IMR-90 (cell line): ENCODE measurements at regions not wholly inside any gene's neighbourhood (a gene's known extent, or its start where the extent isn't known, plus 50 kb on each side); places are given as distances from the start of the nearest gene placed in this dataset.

Source experiments
- ATAC-seq: fragments of 200-7000 bp; cut with Tn5 transposase; 2 replicates; pipeline ENCODE4 v1.9.1; 2020; ENCODE audit warnings: low read depth, mild to moderate bottlenecking, moderate library complexity
- BruUV-seq: library from RNA; stranded (reverse); fragments of 400-500 nt; replicated peaks from 2 replicates; lab custom pipeline; 2021; lab: Mats Ljungman, UMichigan
- CTCF ChIA-PET: fragments of 300-600 bp; formaldehyde crosslinking; extraction: SDS; loops from one replicate; lab custom pipeline; 2021; ENCODE audit warnings: antibody characterized with exemption; lab: Yijun Ruan, JAX
- POLR2A ChIA-PET: fragments of 300-600 bp; sonication (Branson Sonifier 250); formaldehyde crosslinking; loops from one replicate; lab custom pipeline; 2022; ENCODE audit warnings: antibody characterized with exemption; ENCODE audit not compliant: unreplicated experiment; lab: Charles Lee
- DNase-seq: peaks from one replicate; pipeline ENCODE4 v3.0.0; 2013
- H2AFZ ChIP-seq: replicated peaks from 2 replicates; pipeline ENCODE3; 2013; ENCODE audit warnings: low read length, mild to moderate bottlenecking; ENCODE audit not compliant: poor library complexity
- H2AK5ac ChIP-seq: 2 replicates; pipeline ENCODE4 v1.6.1; 2013; ENCODE audit warnings: low read depth, low read length, inconsistent platforms
- H2AK9ac ChIP-seq: replicated peaks from 2 replicates; pipeline ENCODE3; 2013; ENCODE audit warnings: mild to moderate bottlenecking, low read depth, low read length, moderate library complexity; ENCODE audit not compliant: poor library complexity
- H2BK120ac ChIP-seq: 2 replicates; pipeline ENCODE4 v1.6.1; 2013; ENCODE audit warnings: low read depth, low read length, inconsistent platforms
- H2BK15ac ChIP-seq: 3 replicates; pipeline ENCODE4 v1.6.1; 2013; ENCODE audit warnings: low read depth, low read length, inconsistent platforms
- H2BK20ac ChIP-seq: 2 replicates; pipeline ENCODE4 v1.6.1; 2013; ENCODE audit warnings: low read depth, mild to moderate bottlenecking, inconsistent platforms, low read length, moderate library complexity
- H2BK5ac ChIP-seq: 2 replicates; pipeline ENCODE4 v1.6.1; 2013; ENCODE audit warnings: mild to moderate bottlenecking, low read depth, low read length, inconsistent platforms; ENCODE audit not compliant: poor library complexity, severe bottlenecking
- H3K14ac ChIP-seq: replicated peaks from 2 replicates; pipeline ENCODE4 v1.6.1; 2013; ENCODE audit warnings: low read depth, low read length, inconsistent platforms
- H3K18ac ChIP-seq: 2 replicates; pipeline ENCODE4 v1.6.1; 2013; ENCODE audit warnings: low read depth, low read length, control low read depth
- H3K23ac ChIP-seq: 2 replicates; pipeline ENCODE4 v1.6.1; 2013; ENCODE audit warnings: low read depth, low read length, inconsistent platforms
- H3K27ac ChIP-seq: 2 replicates; pipeline ENCODE4 v1.5.1; 2013; ENCODE audit warnings: mild to moderate bottlenecking, control low read depth, low read length; ENCODE audit not compliant: insufficient read depth
- H3K27me3 ChIP-seq: 2 replicates; pipeline ENCODE4 v1.6.1; 2013; ENCODE audit warnings: low read length; ENCODE audit not compliant: control insufficient read depth, insufficient read depth
- H3K36me3 ChIP-seq: 2 replicates; pipeline ENCODE4 v1.6.1; 2013; ENCODE audit warnings: low read length, mixed read lengths; ENCODE audit not compliant: control insufficient read depth, insufficient read depth
- H3K4ac ChIP-seq: 2 replicates; pipeline ENCODE4 v1.6.1; 2013; ENCODE audit warnings: low read depth, low read length, inconsistent platforms
- H3K4me1 ChIP-seq: 2 replicates; pipeline ENCODE4 v1.6.1; 2013; ENCODE audit warnings: low read length, mixed read lengths; ENCODE audit not compliant: control insufficient read depth, insufficient read depth
- H3K4me2 ChIP-seq: 2 replicates; pipeline ENCODE4 v1.6.1; 2013; ENCODE audit warnings: low read depth, mild to moderate bottlenecking, control low read depth, low read length, moderate library complexity
- H3K4me3 ChIP-seq: 2 replicates; pipeline ENCODE4 v1.5.1; 2013; ENCODE audit warnings: low read depth, mild to moderate bottlenecking, control low read depth, low read length, moderate library complexity; ENCODE audit not compliant: insufficient read depth
- H3K56ac ChIP-seq: 2 replicates; pipeline ENCODE4 v1.6.1; 2013; ENCODE audit warnings: low read length, inconsistent platforms; ENCODE audit not compliant: insufficient read depth; ENCODE audit errors: extremely low read depth
- H3K79me1 ChIP-seq, 2 experiments: 2 replicates each; pipeline ENCODE4 v1.6.1; 2013; ENCODE audit warnings: low read length in 2 of 2, inconsistent platforms in 1 of 2, low read depth in 1 of 2
- H3K9ac ChIP-seq: 2 replicates; pipeline ENCODE4 v1.6.1; 2013; ENCODE audit warnings: low read depth, low read length, control low read depth
- H3K9me1 ChIP-seq: 2 replicates; pipeline ENCODE4 v1.6.1; 2013; ENCODE audit warnings: low read length, inconsistent platforms; ENCODE audit not compliant: insufficient read depth
- H3K9me3 ChIP-seq: 2 replicates; pipeline ENCODE4 v1.6.1; 2013; ENCODE audit warnings: low read length; ENCODE audit not compliant: control insufficient read depth, insufficient read depth
- H4K20me1 ChIP-seq: 2 replicates; pipeline ENCODE4 v1.6.1; 2013; ENCODE audit warnings: low read length, inconsistent platforms; ENCODE audit not compliant: insufficient read depth
- H4K5ac ChIP-seq: 2 replicates; pipeline ENCODE4 v1.6.1; 2013; ENCODE audit warnings: mild to moderate bottlenecking, low read depth, low read length, control low read depth
- H4K8ac ChIP-seq, 2 experiments: 2 replicates each; pipeline ENCODE4 v1.6.1; 2013; ENCODE audit warnings: low read depth in 2 of 2, low read length in 2 of 2, control low read depth in 1 of 2, inconsistent platforms in 1 of 2
- H4K91ac ChIP-seq: 2 replicates; pipeline ENCODE4 v1.6.1; 2013; ENCODE audit warnings: low read depth, low read length, inconsistent platforms; ENCODE audit not compliant: insufficient read depth
- CEBPB ChIP-seq: IDR thresholded peaks from 2 replicates; pipeline ENCODE4 v1.6.1; 2012; ENCODE audit warnings: low read depth, low read length, improper control_type of control experiment
- CHD1 ChIP-seq: IDR thresholded peaks from 2 replicates; pipeline ENCODE4 v1.6.1; 2012; ENCODE audit warnings: low read depth, low read length, improper control_type of control experiment
- CTCF ChIP-seq: conservative IDR thresholded peaks from 2 replicates; pipeline ENCODE4 v1.5.1; 2012; ENCODE audit warnings: mild to moderate bottlenecking, low read depth, low read length, improper control_type of control experiment
- MXI1 ChIP-seq: IDR thresholded peaks from 2 replicates; pipeline ENCODE4 v1.6.1; 2012; ENCODE audit warnings: low read depth, mild to moderate bottlenecking, low read length, moderate library complexity, borderline replicate concordance
- NFE2L2 ChIP-seq: fragments of 150-350 bp; IDR thresholded peaks from 2 replicates; pipeline ENCODE4 v1.6.1; 2016; ENCODE audit warnings: low read depth, mild to moderate bottlenecking, low read length
- RAD21 ChIP-seq: IDR thresholded peaks from 2 replicates; pipeline ENCODE4 v1.6.1; 2012; ENCODE audit warnings: low read length, improper control_type of control experiment
- RCOR1 ChIP-seq: IDR thresholded peaks from 2 replicates; pipeline ENCODE4 v1.6.1; 2012; ENCODE audit warnings: mild to moderate bottlenecking, low read length, improper control_type of control experiment; ENCODE audit not compliant: insufficient replicate concordance
- RFX5 ChIP-seq: IDR thresholded peaks from 2 replicates; pipeline ENCODE4 v1.8.0; 2012; ENCODE audit warnings: low read depth, mild to moderate bottlenecking, low read length, moderate library complexity
- SMC3 ChIP-seq: fragments of 150-350 bp; IDR thresholded peaks from 2 replicates; pipeline ENCODE4 v1.6.1; 2016; ENCODE audit warnings: low read depth, mild to moderate bottlenecking, antibody characterized with exemption, low read length, moderate library complexity
- WGBS, 2 experiments: methylation state at CpG; one replicate each; pipeline versions ENCODE4 v1.1.5 to v1.1.7; 2013; ENCODE audit warnings: missing lambda C conversion rate in 2 of 2; ENCODE audit not compliant: insufficient read length in 1 of 2; ENCODE audit errors: extremely low coverage in 2 of 2; 5-methylcytosine and 5-hydroxymethylcytosine counted together
- dilution Hi-C: fragments of 300-500 bp; cut with HindIII; formaldehyde crosslinking; loops from one replicate; pipeline ENCODE4 v1.14.3; 2018; ENCODE audit warnings: low sequenced_read_pairs; ENCODE audit not compliant: unreplicated experiment
- in situ Hi-C: fragments of 300-500 bp; cut with MboI; formaldehyde crosslinking; loops from 3 replicates; pipeline ENCODE4 v1.14.3; 2019; ENCODE audit warnings: low sequenced_read_pairs, inconsistent platforms, mixed read lengths
- intact Hi-C: fragments of 100-400 bp; cut with micrococcal nuclease; formaldehyde crosslinking; loops from 2 replicates; pipeline ENCODE4 v1.10.0; 2022
- TF ChIP-seq, protein P1 (sequence below): fragments of 150-350 bp; IDR thresholded peaks from 2 replicates; pipeline ENCODE4 v1.6.1; 2017; ENCODE audit warnings: mild to moderate bottlenecking, antibody characterized with exemption, low read length, low read depth

DNA sequence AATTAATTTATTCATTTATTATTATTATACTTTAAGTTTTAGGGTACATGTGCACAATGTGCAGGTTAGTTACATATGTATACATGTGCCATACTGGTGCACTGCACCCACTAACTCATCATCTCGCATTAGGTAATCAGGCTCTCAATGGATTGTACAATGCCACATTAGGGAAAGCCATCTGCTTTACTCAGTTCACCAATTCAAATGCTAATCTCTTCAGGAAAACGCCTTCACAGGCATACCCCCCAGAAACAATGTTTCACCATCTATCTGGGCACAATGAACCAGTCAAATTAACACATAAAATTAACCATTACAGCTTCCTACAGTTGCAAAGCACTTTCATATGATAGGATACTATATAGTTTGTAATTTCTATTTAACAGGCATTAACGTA, 84.8 kb upstream of the DNAJC10 start:
- Histone ChIP-seq H3K18ac (no peak overlapping the region), H3K79me1 (no peaks in the 10 kb centered on the region), H3K27me3 (no peaks in the 10 kb centered on the region), H3K14ac (no peak overlapping the region), H3K4me2 (no peak overlapping the region), H4K91ac (no peak overlapping the region), H3K9me1 (no peaks in the 10 kb centered on the region), H2BK120ac (no peak overlapping the region), H2AK5ac (no peak overlapping the region), H2AK9ac (no peak overlapping the region), H2BK15ac (no peak overlapping the region), H3K4me1 (no peaks in the 10 kb centered on the region), H3K9me3 (no peaks in the 10 kb centered on the region), H3K4me3 (no peak overlapping the region), H3K9ac (no peak overlapping the region), H3K23ac (no peak overlapping the region), H4K8ac (no peak overlapping the region), H3K56ac (no peak overlapping the region), H3K36me3 (no peaks in the 10 kb centered on the region), H4K20me1 (no peaks in the 10 kb centered on the region), H2AFZ (no peak overlapping the region), H4K5ac (no peak overlapping the region), H2BK5ac (no peak overlapping the region), H3K4ac (no peak overlapping the region), H2BK20ac (no peak overlapping the region), H3K27ac (no peak overlapping the region)
- dilution Hi-C loops = no loop called here
- 40% methylated on average over 1 of the region's 3 CpGs; no CpG with 5 or more reads in 1 of the 2 experiments for WGBS, 2 experiments
- no TSS peak for BruUV-seq
- intact Hi-C loops = no loop called here
- DNase-seq = no peak
- TF ChIP-seq RFX5 = no peak
- no peak for TF ChIP-seq CHD1
- TF ChIP-seq, protein P1, sequence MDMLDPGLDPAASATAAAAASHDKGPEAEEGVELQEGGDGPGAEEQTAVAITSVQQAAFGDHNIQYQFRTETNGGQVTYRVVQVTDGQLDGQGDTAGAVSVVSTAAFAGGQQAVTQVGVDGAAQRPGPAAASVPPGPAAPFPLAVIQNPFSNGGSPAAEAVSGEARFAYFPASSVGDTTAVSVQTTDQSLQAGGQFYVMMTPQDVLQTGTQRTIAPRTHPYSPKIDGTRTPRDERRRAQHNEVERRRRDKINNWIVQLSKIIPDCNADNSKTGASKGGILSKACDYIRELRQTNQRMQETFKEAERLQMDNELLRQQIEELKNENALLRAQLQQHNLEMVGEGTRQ = no peak
- TF ChIP-seq SMC3 = no peak
- no peak for TF ChIP-seq CTCF
- TF ChIP-seq RAD21 = no peak
- no peak for TF ChIP-seq MXI1
- TF ChIP-seq CEBPB = no peak
- TF ChIP-seq RCOR1 = no peak
- no peak for TF ChIP-seq NFE2L2
- ATAC-seq = no peak
- POLR2A ChIA-PET = no interaction called here
- CTCF ChIA-PET = no interaction called here
- in situ Hi-C loops = no loop called here
